ENCODE measurements at regions not wholly inside any gene's neighbourhood (a gene's known extent, or its start where the extent isn't known, plus 50 kb on each side); places are given as distances from the start of the nearest gene placed in this dataset.
"Not testable (repeated sequence)": the region's sequence is repeated elsewhere in the genome, so short reads cannot be mapped to it uniquely, and the experiment has no call there.

DNA sequence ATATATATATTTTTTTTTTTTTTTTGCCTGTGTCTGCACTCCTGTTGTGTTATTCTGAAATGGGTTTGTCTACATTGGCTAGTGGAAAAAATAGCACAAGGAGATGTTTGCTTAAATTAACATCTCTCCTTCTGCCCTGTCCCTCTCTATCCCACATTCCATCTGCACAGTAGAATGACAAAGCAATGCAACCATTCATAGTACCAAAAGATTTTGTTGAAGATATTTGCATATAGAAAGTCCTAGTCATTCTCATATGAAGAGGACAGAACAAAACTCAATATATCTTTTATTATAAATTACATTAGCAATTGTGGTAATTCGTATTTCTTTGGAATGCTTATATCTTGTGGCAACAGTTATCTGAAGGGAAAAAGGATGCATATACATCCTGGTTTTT, 88.3 kb upstream of the AGA start:
- no peaks in the 10 kb centered on the region for H3K4me1 ChIP-seq
- intact Hi-C loops (cut with DNase I), result no loop called here
- H3K9me3 ChIP-seq, result peaks cover 0 to 2% of the 10 kb centered on the region in 2 donors
- H3K27ac ChIP-seq, result no peak overlapping the region
- DNase-seq (no peak), ATAC-seq (no peak)
- H3K27me3 ChIP-seq, result no peaks in the 10 kb centered on the region
- TF ChIP-seq, protein P1, sequence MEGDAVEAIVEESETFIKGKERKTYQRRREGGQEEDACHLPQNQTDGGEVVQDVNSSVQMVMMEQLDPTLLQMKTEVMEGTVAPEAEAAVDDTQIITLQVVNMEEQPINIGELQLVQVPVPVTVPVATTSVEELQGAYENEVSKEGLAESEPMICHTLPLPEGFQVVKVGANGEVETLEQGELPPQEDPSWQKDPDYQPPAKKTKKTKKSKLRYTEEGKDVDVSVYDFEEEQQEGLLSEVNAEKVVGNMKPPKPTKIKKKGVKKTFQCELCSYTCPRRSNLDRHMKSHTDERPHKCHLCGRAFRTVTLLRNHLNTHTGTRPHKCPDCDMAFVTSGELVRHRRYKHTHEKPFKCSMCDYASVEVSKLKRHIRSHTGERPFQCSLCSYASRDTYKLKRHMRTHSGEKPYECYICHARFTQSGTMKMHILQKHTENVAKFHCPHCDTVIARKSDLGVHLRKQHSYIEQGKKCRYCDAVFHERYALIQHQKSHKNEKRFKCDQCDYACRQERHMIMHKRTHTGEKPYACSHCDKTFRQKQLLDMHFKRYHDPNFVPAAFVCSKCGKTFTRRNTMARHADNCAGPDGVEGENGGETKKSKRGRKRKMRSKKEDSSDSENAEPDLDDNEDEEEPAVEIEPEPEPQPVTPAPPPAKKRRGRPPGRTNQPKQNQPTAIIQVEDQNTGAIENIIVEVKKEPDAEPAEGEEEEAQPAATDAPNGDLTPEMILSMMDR (IDR thresholded peaks at IDR 0.05), result no peak
- no peaks in the 10 kb centered on the region for H3K36me3 ChIP-seq
- H3K4me3 ChIP-seq, result no peak overlapping the region

DNA sequence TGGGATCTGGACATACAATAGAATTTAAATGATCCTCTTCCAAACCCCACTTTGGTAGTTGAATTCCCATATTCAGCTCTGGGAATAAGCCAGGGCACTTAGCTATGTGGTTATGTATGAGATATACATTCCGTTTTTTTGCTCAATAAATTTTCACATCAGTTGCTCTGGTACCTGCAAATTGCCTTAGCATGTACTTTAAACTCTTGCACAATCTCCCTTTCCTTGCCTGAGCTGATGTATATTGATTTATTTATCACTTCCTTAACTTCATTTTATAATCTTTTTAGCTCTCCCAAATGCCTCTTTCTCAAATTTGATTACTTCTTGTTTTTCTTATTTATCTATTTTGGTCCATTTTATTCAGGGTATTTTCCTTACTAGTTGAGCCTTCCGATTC, 90.1 kb upstream of the AGA start:
- no peak for DNase-seq
- intact Hi-C loops (cut with DNase I), result no loop called here
- no peaks in the 10 kb centered on the region for H3K27me3 ChIP-seq
- no peaks in the 10 kb centered on the region for H3K4me1 ChIP-seq
- no peak overlapping the region for H3K4me3 ChIP-seq
- H3K9me3 ChIP-seq, result peaks cover 0 to 4% of the 10 kb centered on the region in 2 donors
- no peak for ATAC-seq
- no peaks in the 10 kb centered on the region for H3K36me3 ChIP-seq
- H3K27ac ChIP-seq, result no peak overlapping the region
- TF ChIP-seq, protein P1 (IDR thresholded peaks at IDR 0.05), result no peak

GRCh38 chr4:177534841-177535240, 92.6 kb upstream of the AGA start:
- H3K4me3 ChIP-seq; intact Hi-C loops (cut with DNase I); DNase-seq; H3K9me3 ChIP-seq; H3K4me1 ChIP-seq; H3K27me3 ChIP-seq; H3K27ac ChIP-seq; H3K36me3 ChIP-seq; ATAC-seq: not testable (repeated sequence)

GRCh38 chr4:177546745-177547144, 104.5 kb upstream of the AGA start:
- Histone ChIP-seq H3K4me3 (no peak overlapping the region), H3K27me3 (no peaks in the 10 kb centered on the region), H3K36me3 (no peaks in the 10 kb centered on the region), H3K27ac (no peak overlapping the region), H3K4me1 (no peaks in the 10 kb centered on the region), H3K9me3 (peaks cover 0 to 1% of the 10 kb centered on the region in 2 donors)
- intact Hi-C loops (cut with DNase I), result no loop called here
- TF ChIP-seq, protein P1 (IDR thresholded peaks at IDR 0.05), result no peak
- DNase-seq (no peak), ATAC-seq (no peak)

DNA sequence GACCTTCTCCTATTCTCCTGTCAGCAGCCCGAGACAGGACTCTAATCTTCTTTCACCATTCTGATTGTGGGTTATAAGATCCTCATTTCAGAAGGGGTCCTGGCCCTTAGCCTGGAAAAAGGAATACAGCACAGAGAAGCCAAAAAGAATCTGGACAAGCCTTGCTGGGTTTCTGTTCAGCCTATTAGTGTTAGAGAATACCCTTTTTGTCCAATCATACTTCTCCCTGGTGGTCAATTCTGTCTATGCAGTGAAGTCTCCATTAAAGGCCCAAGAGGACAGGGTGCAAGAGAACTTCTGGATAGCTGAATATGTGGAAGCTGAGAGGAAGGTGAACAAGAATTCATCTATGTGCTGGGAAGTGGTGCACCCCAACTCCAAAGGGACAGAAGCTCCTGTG, 105.7 kb upstream of the AGA start:
- DNase-seq (no peak), ATAC-seq (no peak)
- intact Hi-C loops (cut with DNase I), result no loop called here

More for the DNA sequence above, 105.7 kb upstream of the AGA start:
- Histone ChIP-seq H3K4me1 (no peaks in the 10 kb centered on the region), H3K9me3 (no peaks in the 10 kb centered on the region), H3K27me3 (no peaks in the 10 kb centered on the region), H3K4me3 (no peak overlapping the region), H3K36me3 (no peaks in the 10 kb centered on the region), H3K27ac (no peak overlapping the region)
- TF ChIP-seq, protein P1 (IDR thresholded peaks at IDR 0.05), result no peak
